ENCODE measurements at regions not wholly inside any gene's neighbourhood (a gene's known extent, or its start where the extent isn't known, plus 50 kb on each side); places are given as distances from the start of the nearest gene placed in this dataset.
"Not testable (repeated sequence)": the region's sequence is repeated elsewhere in the genome, so short reads cannot be mapped to it uniquely, and the experiment has no call there.

GRCh38 chr7:10463701-10464100 is 510.0 kb upstream of the PHF14 start:
- Histone ChIP-seq H3K27ac (ENCODE audit: low read depth, low read length) (no peak overlapping the region), H3K9me2 (replicated peaks; ENCODE audit: insufficient read depth, low read length) (no peaks in the 10 kb centered on the region), H3F3A (ENCODE audit: insufficient read depth) (no peaks in the 10 kb centered on the region), H4K20me1 (ENCODE audit: low read depth, low read length) (no peaks in the 10 kb centered on the region), H3K9me3 (ENCODE audit: insufficient read depth, low read length) (no peaks in the 10 kb centered on the region), H3K4me2 (ENCODE audit: low read depth, low read length, poor library complexity, severe bottlenecking) (no peak overlapping the region), H3K36me3 (ENCODE audit: low read length) (no peaks in the 10 kb centered on the region), H3K79me2 (ENCODE audit: insufficient read depth, low read length) (no peaks in the 10 kb centered on the region), H3K4me3 (ENCODE audit: insufficient read depth, low read length, poor library complexity, severe bottlenecking) (no peak overlapping the region), H3K27me3 (ENCODE audit: low read length) (no peaks in the 10 kb centered on the region), H2AFZ (ENCODE audit: low read depth, low read length, severe bottlenecking) (no peak overlapping the region), H3K9ac (ENCODE audit: low read length) (no peak overlapping the region)
- no peak for TF ChIP-seq EZH2phosphoT487 (conservative IDR thresholded peaks at IDR 0.05; ENCODE audit: low read length)
- TF ChIP-seq, protein P1, sequence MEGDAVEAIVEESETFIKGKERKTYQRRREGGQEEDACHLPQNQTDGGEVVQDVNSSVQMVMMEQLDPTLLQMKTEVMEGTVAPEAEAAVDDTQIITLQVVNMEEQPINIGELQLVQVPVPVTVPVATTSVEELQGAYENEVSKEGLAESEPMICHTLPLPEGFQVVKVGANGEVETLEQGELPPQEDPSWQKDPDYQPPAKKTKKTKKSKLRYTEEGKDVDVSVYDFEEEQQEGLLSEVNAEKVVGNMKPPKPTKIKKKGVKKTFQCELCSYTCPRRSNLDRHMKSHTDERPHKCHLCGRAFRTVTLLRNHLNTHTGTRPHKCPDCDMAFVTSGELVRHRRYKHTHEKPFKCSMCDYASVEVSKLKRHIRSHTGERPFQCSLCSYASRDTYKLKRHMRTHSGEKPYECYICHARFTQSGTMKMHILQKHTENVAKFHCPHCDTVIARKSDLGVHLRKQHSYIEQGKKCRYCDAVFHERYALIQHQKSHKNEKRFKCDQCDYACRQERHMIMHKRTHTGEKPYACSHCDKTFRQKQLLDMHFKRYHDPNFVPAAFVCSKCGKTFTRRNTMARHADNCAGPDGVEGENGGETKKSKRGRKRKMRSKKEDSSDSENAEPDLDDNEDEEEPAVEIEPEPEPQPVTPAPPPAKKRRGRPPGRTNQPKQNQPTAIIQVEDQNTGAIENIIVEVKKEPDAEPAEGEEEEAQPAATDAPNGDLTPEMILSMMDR (IDR thresholded peaks at IDR 0.05; ENCODE audit: insufficient read depth, low read length, poor library complexity, severe bottlenecking): no peak

DNA sequence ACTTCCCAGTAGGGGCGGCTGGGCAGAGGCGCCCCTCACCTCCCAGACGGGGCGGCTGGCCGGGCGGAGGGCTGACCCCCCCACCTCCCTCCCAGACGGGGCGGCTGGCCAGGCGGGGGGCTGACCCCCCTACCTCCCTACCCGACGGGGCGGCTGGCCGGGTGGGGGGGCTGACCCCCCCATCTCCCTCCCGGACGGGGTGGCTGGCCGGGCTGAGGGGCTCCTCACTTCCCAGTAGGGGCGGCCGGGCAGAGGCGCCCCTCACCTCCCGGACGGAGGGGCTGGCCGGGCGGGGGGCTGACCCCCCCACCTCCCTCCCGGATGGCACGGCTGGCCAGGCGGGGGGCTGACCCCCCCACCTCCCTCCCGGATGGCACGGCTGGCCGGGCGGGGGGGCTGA is 508.1 kb upstream of the PHF14 start:
- H3K36me3 ChIP-seq (ENCODE audit: low read length); H3K27me3 ChIP-seq (ENCODE audit: low read length); H3K9ac ChIP-seq (ENCODE audit: low read length); H3K27ac ChIP-seq (ENCODE audit: low read depth, low read length); H3K79me2 ChIP-seq (ENCODE audit: insufficient read depth, low read length); H3K4me3 ChIP-seq (ENCODE audit: insufficient read depth, low read length, poor library complexity, severe bottlenecking); H3F3A ChIP-seq (ENCODE audit: insufficient read depth); H3K4me2 ChIP-seq (ENCODE audit: low read depth, low read length, poor library complexity, severe bottlenecking); H3K9me3 ChIP-seq (ENCODE audit: insufficient read depth, low read length); H4K20me1 ChIP-seq (ENCODE audit: low read depth, low read length); H3K9me2 ChIP-seq (replicated peaks; ENCODE audit: insufficient read depth, low read length); H2AFZ ChIP-seq (ENCODE audit: low read depth, low read length, severe bottlenecking): not testable (repeated sequence)

GRCh38 chr7:10468908-10469307 is 504.8 kb upstream of the PHF14 start:
- Histone ChIP-seq H3K9me2 (replicated peaks; ENCODE audit: insufficient read depth, low read length) (no peaks in the 10 kb centered on the region), H3F3A (ENCODE audit: insufficient read depth) (no peaks in the 10 kb centered on the region), H3K27ac (ENCODE audit: low read depth, low read length) (no peak overlapping the region), H3K79me2 (ENCODE audit: insufficient read depth, low read length) (no peaks in the 10 kb centered on the region), H3K27me3 (ENCODE audit: low read length) (no peaks in the 10 kb centered on the region), H3K9ac (ENCODE audit: low read length) (no peak overlapping the region), H2AFZ (ENCODE audit: low read depth, low read length, severe bottlenecking) (no peak overlapping the region), H3K4me3 (ENCODE audit: insufficient read depth, low read length, poor library complexity, severe bottlenecking) (no peak overlapping the region), H3K4me2 (ENCODE audit: low read depth, low read length, poor library complexity, severe bottlenecking) (no peak overlapping the region), H3K9me3 (ENCODE audit: insufficient read depth, low read length) (no peaks in the 10 kb centered on the region), H3K36me3 (ENCODE audit: low read length) (no peaks in the 10 kb centered on the region), H4K20me1 (ENCODE audit: low read depth, low read length) (no peaks in the 10 kb centered on the region)
- TF ChIP-seq, protein P1 (IDR thresholded peaks at IDR 0.05; ENCODE audit: insufficient read depth, low read length, poor library complexity, severe bottlenecking): no peak
- no peak for TF ChIP-seq EZH2phosphoT487 (conservative IDR thresholded peaks at IDR 0.05; ENCODE audit: low read length)

- H3K9me2 ChIP-seq (replicated peaks; ENCODE audit: insufficient read depth, low read length): no peaks in the 10 kb centered on the region
- H3K4me2 ChIP-seq (ENCODE audit: low read depth, low read length, poor library complexity, severe bottlenecking): no peak overlapping the region
- no peaks in the 10 kb centered on the region for H3K36me3 ChIP-seq (ENCODE audit: low read length)
- no peak overlapping the region for H3K27ac ChIP-seq (ENCODE audit: low read depth, low read length)
- H2AFZ ChIP-seq (ENCODE audit: low read depth, low read length, severe bottlenecking): no peak overlapping the region
- no peaks in the 10 kb centered on the region for H4K20me1 ChIP-seq (ENCODE audit: low read depth, low read length)
- no peaks in the 10 kb centered on the region for H3F3A ChIP-seq (ENCODE audit: insufficient read depth)
- H3K9me3 ChIP-seq (ENCODE audit: insufficient read depth, low read length): no peaks in the 10 kb centered on the region
- H3K79me2 ChIP-seq (ENCODE audit: insufficient read depth, low read length): no peaks in the 10 kb centered on the region
- TF ChIP-seq EZH2phosphoT487 (conservative IDR thresholded peaks at IDR 0.05; ENCODE audit: low read length): no peak
- TF ChIP-seq, protein P1 (IDR thresholded peaks at IDR 0.05; ENCODE audit: insufficient read depth, low read length, poor library complexity, severe bottlenecking): no peak
- no peak overlapping the region for H3K9ac ChIP-seq (ENCODE audit: low read length)
- no peaks in the 10 kb centered on the region for H3K27me3 ChIP-seq (ENCODE audit: low read length)
- H3K4me3 ChIP-seq (ENCODE audit: insufficient read depth, low read length, poor library complexity, severe bottlenecking): no peak overlapping the region
These were observed 504.2 kb upstream of the PHF14 start for GRCh38 chr7:10469476-10469875.
